ENCODE measurements at regions not wholly inside any gene's neighbourhood (a gene's known extent, or its start where the extent isn't known, plus 50 kb on each side); places are given as distances from the start of the nearest gene placed in this dataset.

GRCh38 chr11:134519788-134520187 is 107.7 kb upstream of the B3GAT1 start:
- no peak for TF ChIP-seq ZNF658 (tag by site-specific recombination; IDR thresholded peaks at IDR 0.05)
- TF ChIP-seq ZBTB17 (tag by site-specific recombination; IDR thresholded peaks at IDR 0.05) = no peak
- TF ChIP-seq ZSCAN30 (tag by site-specific recombination; IDR thresholded peaks at IDR 0.05) = no peak
- no peak for TF ChIP-seq ZSCAN5A (tag by site-specific recombination; IDR thresholded peaks at IDR 0.05)
- TF ChIP-seq SP7 (tag by site-specific recombination; IDR thresholded peaks at IDR 0.05) = no peak
- TF ChIP-seq ZNF596 (tag by site-specific recombination; IDR thresholded peaks at IDR 0.05) = no peak
- Histone ChIP-seq H3K27ac (ENCODE audit: extremely low read depth, low read depth, low read length) (no peak overlapping the region), H3K4me1 (ENCODE audit: control insufficient read depth, insufficient read depth, low read length) (no peaks in the 10 kb centered on the region), H3K9me3 (ENCODE audit: control insufficient read depth, insufficient read depth, low read depth, low read length) (no peaks in the 10 kb centered on the region), H3K36me3 (ENCODE audit: control insufficient read depth in 2 of 2, insufficient read depth in 1 of 2, low read length in 2 of 2) (no peaks in the 10 kb centered on the region), H3K4me3 (ENCODE audit: low read depth, low read length) (no peak overlapping the region)
- ChIA-PET CTCF (interaction anchor here (0.8 kb wide), 1 partner anchor 556 kb away, joined by 4 read pairs; no protein-coding TSS in a partner anchor), POLR2A (no interaction called here)

- Histone ChIP-seq H3K4me1 (ENCODE audit: control insufficient read depth, insufficient read depth, low read length) (no peaks in the 10 kb centered on the region), H3K9me3 (ENCODE audit: control insufficient read depth, insufficient read depth, low read depth, low read length) (no peaks in the 10 kb centered on the region), H3K4me3 (ENCODE audit: low read depth, low read length) (no peak overlapping the region), H3K36me3 (ENCODE audit: control insufficient read depth in 2 of 2, insufficient read depth in 1 of 2, low read length in 2 of 2) (no peaks in the 10 kb centered on the region), H3K27ac (ENCODE audit: extremely low read depth, low read depth, low read length) (no peak overlapping the region)
- POLR2A ChIA-PET = no interaction called here
- no peak for TF ChIP-seq MYNN (tag by site-specific recombination; IDR thresholded peaks at IDR 0.05; ENCODE audit: borderline replicate concordance)
- CTCF ChIA-PET = interaction anchor here (0.8 to 1.0 kb wide), 2 partner anchors 14 to 556 kb away, joined by 3 to 4 read pairs; no protein-coding TSS in a partner anchor
Measured at GRCh38 chr11:134519390-134519750, 107.3 kb upstream of the B3GAT1 start.

GRCh38 chr11:134518616-134519389 is 106.8 kb upstream of the B3GAT1 start:
- H3K4me1 ChIP-seq (ENCODE audit: control insufficient read depth, insufficient read depth, low read length) = no peaks in the 10 kb centered on the region
- no peak overlapping the region for H3K4me3 ChIP-seq (ENCODE audit: low read depth, low read length)
- no peaks in the 10 kb centered on the region for H3K9me3 ChIP-seq (ENCODE audit: control insufficient read depth, insufficient read depth, low read depth, low read length)
- POLR2A ChIA-PET = no interaction called here
- CTCF ChIA-PET = interaction anchor here (0.6 to 1.0 kb wide), 4 partner anchors 15 to 765 kb away, joined by 3 to 4 read pairs (median 3); no protein-coding TSS in a partner anchor
- no peaks in the 10 kb centered on the region for H3K36me3 ChIP-seq (ENCODE audit: control insufficient read depth in 2 of 2, insufficient read depth in 1 of 2, low read length in 2 of 2)
- no peak overlapping the region for H3K27ac ChIP-seq (ENCODE audit: extremely low read depth, low read depth, low read length)
- TF ChIP-seq ZNF16 (tag by site-specific recombination; IDR thresholded peaks at IDR 0.05; ENCODE audit: low read depth) = no peak
- no peak for TF ChIP-seq ZNF37A (tag by site-specific recombination; IDR thresholded peaks at IDR 0.05)
- no peak for TF ChIP-seq ZNF335 (tag by site-specific recombination; conservative IDR thresholded peaks at IDR 0.05)
- TF ChIP-seq ZNF274 (IDR thresholded peaks at IDR 0.05; ENCODE audit: low read length) = no peak
- TF ChIP-seq ZNF274 (tag by site-specific recombination; IDR thresholded peaks at IDR 0.05; ENCODE audit: borderline replicate concordance) = no peak
- no peak for TF ChIP-seq PRDM4 (tag by site-specific recombination; IDR thresholded peaks at IDR 0.05)
- TF ChIP-seq ZNF560 (tag by site-specific recombination; IDR thresholded peaks at IDR 0.05; ENCODE audit: borderline replicate concordance) = no peak

Data from HEK293 (cell line).